NCI-H1092 treated with DMSO at 0.1 percent for 48 hours (cell line): ENCODE measurements at regions not wholly inside any gene's neighbourhood (a gene's known extent, or its start where the extent isn't known, plus 50 kb on each side); places are given as distances from the start of the nearest gene placed in this dataset.
"Not testable (repeated sequence)": the region's sequence is repeated elsewhere in the genome, so short reads cannot be mapped to it uniquely, and the experiment has no call there.

Experiments used
- DNase-seq: peaks from one replicate; lab custom pipeline; 2025; lab: John Stamatoyannopoulos, UW

GRCh38 chrX:102784550-102784949, 64.0 kb downstream of the GPRASP3 start:
- no peak for DNase-seq

- DNase-seq: no peak
Observed at GRCh38 chrX:102787283-102787682, 66.7 kb downstream of the GPRASP3 start.

- no peak for DNase-seq
Observed at GRCh38 chrX:102808336-102808735, 87.8 kb downstream of the GPRASP3 start.

GRCh38 chrX:102818269-102818668, 97.7 kb downstream of the GPRASP3 start:
- not testable (repeated sequence) for DNase-seq

GRCh38 chrX:102832661-102833060, 104.4 kb upstream of the RAB40AL start:
- no peak for DNase-seq

- DNase-seq: no peak
Observed at GRCh38 chrX:102833136-102833535, 103.9 kb upstream of the RAB40AL start.

- DNase-seq: peak; percentile 2
Observed at GRCh38 chrX:102835504-102836146, 101.4 kb upstream of the RAB40AL start.

- no peak for DNase-seq
Observed at GRCh38 chrX:102837847-102838246, 99.2 kb upstream of the RAB40AL start.

- DNase-seq: no peak
Observed at GRCh38 chrX:102840871-102841705, 96.0 kb upstream of the RAB40AL start.

GRCh38 chrX:102841706-102842003, 95.4 kb upstream of the RAB40AL start:
- DNase-seq: no peak

GRCh38 chrX:102845020-102845419, 92.1 kb upstream of the RAB40AL start:
- DNase-seq: no peak

- DNase-seq: no peak
Observed at GRCh38 chrX:102846544-102847236, 90.4 kb upstream of the RAB40AL start.

GRCh38 chrX:102847362-102847761, 89.7 kb upstream of the RAB40AL start:
- no peak for DNase-seq

- no peak for DNase-seq
Observed at GRCh38 chrX:102849396-102849795, 87.7 kb upstream of the RAB40AL start.

GRCh38 chrX:102858826-102859549, 78.1 kb upstream of the RAB40AL start:
- DNase-seq: not testable (repeated sequence)

- no peak for DNase-seq
Observed at GRCh38 chrX:102859550-102859871, 77.6 kb upstream of the RAB40AL start.

GRCh38 chrX:102860235-102860634, 76.8 kb upstream of the RAB40AL start:
- DNase-seq: no peak

GRCh38 chrX:102863735-102864134, 73.3 kb upstream of the RAB40AL start:
- peak; percentile 62 for DNase-seq

- DNase-seq: no peak
Observed at GRCh38 chrX:102866981-102867656, 70.0 kb upstream of the RAB40AL start.

- no peak for DNase-seq
Observed at GRCh38 chrX:102883491-102883890, 53.6 kb upstream of the RAB40AL start.
